Erythroblast (primary cell): ENCODE measurements at regions not wholly inside any gene's neighbourhood (a gene's known extent, or its start where the extent isn't known, plus 50 kb on each side); places are given as distances from the start of the nearest gene placed in this dataset.

Source experiments
- DNase-seq, 2 experiments: peaks; one replicate each; lab custom pipeline; 2025; lab: John Stamatoyannopoulos, UW
- GATA1 ChIP-seq: IDR thresholded peaks from 2 replicates; pipeline ENCODE4 v1.6.1; 2011; ENCODE audit warnings: low read depth, mild to moderate bottlenecking, control low read depth, low read length, moderate library complexity
- POLR2A ChIP-seq: IDR thresholded peaks from 2 replicates; pipeline ENCODE4 v1.6.1; 2011; ENCODE audit warnings: mild to moderate bottlenecking, low read length

DNA sequence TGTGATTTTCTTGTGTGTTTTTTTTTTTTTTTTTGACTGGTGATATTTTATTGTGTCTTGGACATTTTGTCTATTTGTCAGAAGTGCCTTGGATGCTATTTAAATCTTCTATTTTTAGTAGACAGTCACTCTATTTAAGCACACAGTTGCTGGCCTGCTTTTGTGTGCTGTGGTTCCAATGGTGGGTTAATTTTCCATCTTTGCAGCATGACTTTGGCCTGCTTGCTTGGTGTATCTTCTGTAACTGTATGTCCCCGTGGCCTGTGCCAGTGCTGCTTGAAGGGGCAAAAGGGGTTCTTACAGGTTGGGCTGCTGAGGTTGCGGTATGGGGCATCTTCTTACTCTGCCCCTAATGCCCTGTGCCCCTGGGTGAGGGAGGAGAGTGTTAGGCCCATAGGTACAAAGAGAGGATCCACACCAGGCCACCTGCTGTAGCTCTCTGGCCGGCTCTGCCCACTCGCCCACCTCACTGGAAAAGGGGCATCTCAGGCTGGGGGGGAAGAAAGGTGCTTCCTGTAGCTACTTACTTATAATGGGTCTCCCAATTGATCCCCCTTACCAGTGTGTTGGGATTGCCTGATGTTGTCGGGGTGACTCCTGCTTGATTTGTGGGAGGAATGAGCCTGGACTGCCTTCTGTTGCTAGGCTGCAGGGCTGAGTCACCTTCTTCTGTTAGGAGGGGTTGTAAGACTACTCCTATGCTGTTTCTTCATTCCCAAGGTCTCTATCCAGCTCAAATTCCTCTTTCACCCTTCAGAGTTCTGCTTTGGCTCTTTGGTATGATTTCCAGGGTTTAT lies 490.0 kb upstream of the HS6ST1 start:
- TF ChIP-seq GATA1 (no peak), POLR2A (no peak)
- no peak for DNase-seq

- DNase-seq: no peak
Measured at GRCh38 chr2:128809259-128809636, 490.6 kb upstream of the HS6ST1 start.

GRCh38 chr2:128809880-128810279 lies 491.2 kb upstream of the HS6ST1 start:
- TF ChIP-seq GATA1: no peak
- no peak for TF ChIP-seq POLR2A
- no peak for DNase-seq

More at GRCh38 chr2:128809259-128809636, 490.6 kb upstream of the HS6ST1 start:
- TF ChIP-seq POLR2A (no peak), GATA1 (no peak)

DNA sequence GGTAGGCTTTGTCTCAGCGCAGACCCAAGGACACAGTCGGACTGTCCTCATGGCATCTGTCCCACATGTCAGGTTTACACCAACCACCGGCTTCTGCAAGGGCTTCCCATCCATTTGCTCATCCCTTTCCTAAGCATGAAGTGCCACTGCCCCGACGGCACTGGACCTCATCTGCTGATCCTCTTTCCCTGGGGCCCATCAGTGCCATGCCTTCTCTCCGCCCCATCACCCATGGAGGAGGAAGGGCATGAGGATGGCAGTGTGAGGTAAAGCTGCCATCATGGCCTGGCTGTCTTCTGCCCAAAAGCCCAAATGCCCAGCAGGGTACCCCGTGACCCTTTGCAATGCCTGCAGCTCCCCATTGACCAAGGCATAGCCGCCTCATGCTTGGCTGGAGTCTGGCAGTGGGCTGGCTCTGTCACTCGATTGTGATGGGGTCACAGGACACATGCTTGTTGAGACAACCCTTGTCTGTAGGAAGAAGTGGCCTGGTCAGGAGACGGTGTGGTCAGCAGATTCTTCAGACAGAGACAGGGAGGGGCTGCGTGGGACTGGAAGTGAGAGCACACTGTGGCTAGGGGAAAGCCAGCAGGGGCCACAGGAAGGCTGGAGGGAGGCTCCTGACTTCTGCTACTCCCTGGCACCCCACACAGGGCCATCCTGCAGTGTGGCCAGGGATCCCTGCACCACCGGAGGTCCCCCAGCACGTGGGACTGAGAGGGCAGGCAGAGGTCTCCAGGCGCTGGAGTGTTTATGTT lies 493.7 kb upstream of the HS6ST1 start:
- TF ChIP-seq GATA1 (no peak), POLR2A (no peak)
- no peak for DNase-seq

DNA sequence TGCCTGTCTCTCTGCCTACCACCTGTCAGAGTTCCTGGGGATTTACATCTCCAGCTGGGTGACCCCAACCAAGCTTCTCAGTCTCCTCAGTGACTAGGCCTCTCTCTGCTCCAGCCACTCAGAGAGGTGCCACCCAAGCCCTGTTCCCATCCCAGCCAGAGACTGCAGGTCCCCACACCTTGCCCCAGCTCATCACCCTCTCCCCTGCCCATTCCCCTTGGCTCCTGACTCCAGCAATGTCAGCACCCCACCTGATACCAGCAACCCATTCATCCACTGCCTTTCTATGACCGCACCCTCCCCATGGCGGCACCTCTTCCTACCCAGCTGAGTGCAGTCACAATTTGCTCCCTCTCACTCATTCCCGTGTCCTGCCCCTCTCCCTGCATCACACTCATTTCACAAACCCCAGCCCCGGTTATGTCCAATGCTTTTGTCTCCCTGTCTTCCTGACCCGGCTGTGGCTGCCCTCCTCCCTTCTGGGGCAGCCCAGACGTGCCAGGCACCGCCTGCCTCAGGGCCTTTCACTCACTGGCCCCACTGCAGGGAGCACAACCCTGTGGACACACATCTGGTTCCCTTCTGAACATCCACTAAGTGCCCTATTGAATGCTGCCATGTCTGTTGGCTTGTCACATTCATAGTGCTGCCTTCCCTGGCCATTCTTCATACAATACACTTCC lies 494.8 kb upstream of the HS6ST1 start:
- TF ChIP-seq POLR2A (no peak), GATA1 (no peak)
- no peak for DNase-seq

GRCh38 chr2:128815248-128815647 lies 496.6 kb upstream of the HS6ST1 start:
- TF ChIP-seq POLR2A: no peak
- TF ChIP-seq GATA1: no peak

DNA sequence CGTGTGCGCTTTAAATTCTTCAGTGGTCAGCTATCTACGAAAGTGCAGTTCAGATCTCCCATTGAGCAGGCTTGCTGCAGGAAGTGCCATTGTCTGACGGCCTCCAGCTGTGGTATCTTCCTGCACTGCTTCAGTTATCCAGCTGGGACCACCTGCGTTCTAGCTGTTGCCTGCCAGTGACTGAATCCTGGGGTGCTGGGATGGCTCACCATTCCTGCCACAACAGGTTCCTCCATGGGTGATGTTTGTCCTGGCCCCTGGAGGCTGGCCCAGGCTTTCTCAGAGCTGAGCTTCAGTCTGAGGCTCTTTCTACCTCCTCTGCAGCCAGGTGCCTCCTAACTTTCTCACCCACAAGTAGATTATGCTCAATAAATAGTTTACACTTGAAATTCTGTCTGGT lies 498.5 kb upstream of the HS6ST1 start:
- no peak for DNase-seq
- TF ChIP-seq GATA1: no peak
- TF ChIP-seq POLR2A: no peak

More at GRCh38 chr2:128815248-128815647, 496.6 kb upstream of the HS6ST1 start:
- no peak for DNase-seq

- no peak for DNase-seq
- TF ChIP-seq POLR2A (no peak), GATA1 (no peak)
Measured at GRCh38 chr2:128817813-128818212, 499.1 kb upstream of the HS6ST1 start.

GRCh38 chr2:128818248-128818647 lies 499.6 kb upstream of the HS6ST1 start:
- DNase-seq: no peak
- no peak for TF ChIP-seq POLR2A
- TF ChIP-seq GATA1: no peak

GRCh38 chr2:128818704-128819491 lies 500.2 kb upstream of the HS6ST1 start:
- DNase-seq: no peak
- TF ChIP-seq GATA1 (no peak), POLR2A (no peak)

DNA sequence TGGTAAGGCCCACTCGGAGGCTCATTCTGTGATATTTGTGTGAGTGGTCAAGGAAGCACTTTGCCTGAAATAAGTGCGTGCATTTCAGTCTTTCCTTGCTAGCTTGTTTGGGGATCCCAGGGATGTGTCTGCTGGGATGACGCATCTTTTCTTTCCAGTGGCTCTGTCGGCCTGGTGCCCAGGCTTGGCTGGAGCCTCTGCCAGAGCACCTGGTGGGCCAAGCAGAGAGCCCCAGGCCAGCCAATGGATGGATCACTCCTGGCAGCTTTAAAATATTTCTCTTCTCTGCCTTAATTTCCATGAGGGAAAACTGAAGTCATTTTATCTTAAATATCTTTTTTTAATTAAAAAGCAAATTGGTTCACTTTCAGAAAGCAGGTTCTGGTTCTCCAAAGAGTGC lies 501.8 kb upstream of the HS6ST1 start:
- no peak for TF ChIP-seq POLR2A
- TF ChIP-seq GATA1: no peak
- no peak for DNase-seq

GRCh38 chr2:128821010-128821409 lies 502.3 kb upstream of the HS6ST1 start:
- no peak for DNase-seq
- TF ChIP-seq GATA1: no peak
- no peak for TF ChIP-seq POLR2A

- TF ChIP-seq GATA1 (no peak), POLR2A (no peak)
- no peak for DNase-seq
Measured at GRCh38 chr2:128832946-128833663, 514.4 kb upstream of the HS6ST1 start.

GRCh38 chr2:128833664-128834027 lies 515.0 kb upstream of the HS6ST1 start:
- no peak for TF ChIP-seq GATA1
- TF ChIP-seq POLR2A: no peak

More at GRCh38 chr2:128833664-128834027, 515.0 kb upstream of the HS6ST1 start:
- no peak for DNase-seq
